Astrocyte of the spinal cord (primary cell): ENCODE measurements at regions not wholly inside any gene's neighbourhood (a gene's known extent, or its start where the extent isn't known, plus 50 kb on each side); places are given as distances from the start of the nearest gene placed in this dataset.

Experiments used
- DNase-seq: peaks from one replicate; pipeline ENCODE4 v3.0.0; 2011; ENCODE audit warnings: low read depth, low spot score
- H3K4me3 ChIP-seq: 2 replicates; pipeline ENCODE4 v1.5.1; 2011; ENCODE audit warnings: low read depth, mild to moderate bottlenecking, low read length, moderate library complexity
- in situ Hi-C: cut with HindIII; loops from 2 replicates; pipeline ENCODE4 v1.10.0; 2017; ENCODE audit warnings: low sequenced_read_pairs
- TF ChIP-seq, protein P1 (sequence below): IDR thresholded peaks from 2 replicates; pipeline ENCODE4 v1.5.1; 2012; ENCODE audit warnings: low read depth, mild to moderate bottlenecking, low read length, inconsistent platforms

DNA sequence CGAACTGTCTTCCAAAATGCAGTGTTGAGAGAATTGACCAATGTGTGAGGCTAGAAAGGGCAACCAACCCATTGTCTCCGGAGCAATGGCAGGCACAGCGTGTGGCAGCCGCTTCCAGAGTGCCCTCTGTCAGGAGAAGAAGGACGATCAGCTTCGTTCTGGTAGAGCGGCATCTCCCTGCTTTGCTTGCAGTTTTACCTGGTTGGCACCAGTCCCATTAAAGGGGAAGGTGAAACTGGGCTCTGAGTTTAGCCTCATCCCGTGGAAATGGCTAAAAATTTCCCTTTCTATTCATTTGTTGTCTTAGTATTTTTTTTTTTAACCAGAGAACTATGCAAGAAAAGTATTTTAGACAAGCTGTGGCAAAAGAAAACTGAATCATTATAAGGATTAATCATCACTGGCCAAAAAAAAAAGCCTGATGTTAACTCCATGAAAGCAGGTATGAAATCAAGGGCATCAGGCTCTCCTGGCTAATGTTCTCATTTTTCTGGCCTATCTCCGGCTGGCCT is 81.5 kb upstream of the SLC7A1 start:
- no peak overlapping the region for H3K4me3 ChIP-seq
- peak; percentile 2 for DNase-seq
- TF ChIP-seq, protein P1, sequence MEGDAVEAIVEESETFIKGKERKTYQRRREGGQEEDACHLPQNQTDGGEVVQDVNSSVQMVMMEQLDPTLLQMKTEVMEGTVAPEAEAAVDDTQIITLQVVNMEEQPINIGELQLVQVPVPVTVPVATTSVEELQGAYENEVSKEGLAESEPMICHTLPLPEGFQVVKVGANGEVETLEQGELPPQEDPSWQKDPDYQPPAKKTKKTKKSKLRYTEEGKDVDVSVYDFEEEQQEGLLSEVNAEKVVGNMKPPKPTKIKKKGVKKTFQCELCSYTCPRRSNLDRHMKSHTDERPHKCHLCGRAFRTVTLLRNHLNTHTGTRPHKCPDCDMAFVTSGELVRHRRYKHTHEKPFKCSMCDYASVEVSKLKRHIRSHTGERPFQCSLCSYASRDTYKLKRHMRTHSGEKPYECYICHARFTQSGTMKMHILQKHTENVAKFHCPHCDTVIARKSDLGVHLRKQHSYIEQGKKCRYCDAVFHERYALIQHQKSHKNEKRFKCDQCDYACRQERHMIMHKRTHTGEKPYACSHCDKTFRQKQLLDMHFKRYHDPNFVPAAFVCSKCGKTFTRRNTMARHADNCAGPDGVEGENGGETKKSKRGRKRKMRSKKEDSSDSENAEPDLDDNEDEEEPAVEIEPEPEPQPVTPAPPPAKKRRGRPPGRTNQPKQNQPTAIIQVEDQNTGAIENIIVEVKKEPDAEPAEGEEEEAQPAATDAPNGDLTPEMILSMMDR, result no peak
- in situ Hi-C loops, result no loop called here

GRCh38 chr13:29676535-29676934 is 81.0 kb upstream of the SLC7A1 start:
- no peak overlapping the region for H3K4me3 ChIP-seq
- in situ Hi-C loops, result no loop called here
- peak; percentile 9 for DNase-seq
- TF ChIP-seq, protein P1, result no peak

DNA sequence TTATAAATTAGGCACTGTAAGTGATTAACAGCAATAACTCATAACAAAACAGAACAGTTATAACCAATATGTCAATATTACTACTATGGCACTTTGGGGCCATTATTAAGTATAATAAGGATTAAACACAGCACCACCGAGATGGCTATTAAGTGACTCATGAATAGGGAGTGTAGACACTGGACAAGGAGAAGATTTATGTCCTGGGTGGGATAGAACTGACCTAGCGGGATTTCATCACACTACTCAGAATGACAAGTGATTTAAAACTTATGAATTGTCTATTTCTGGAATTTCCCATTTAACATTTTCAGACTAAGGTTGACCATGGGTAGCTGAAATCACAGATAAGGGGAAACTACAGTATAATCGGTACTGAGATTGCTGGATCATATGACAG is 79.0 kb upstream of the SLC7A1 start:
- TF ChIP-seq, protein P1, result no peak
- peak; percentile 10 for DNase-seq
- no peak overlapping the region for H3K4me3 ChIP-seq
- in situ Hi-C loops, result no loop called here

- TF ChIP-seq, protein P1, result no peak
- in situ Hi-C loops, result no loop called here
- H3K4me3 ChIP-seq, result no peak overlapping the region
- DNase-seq, result no peak
These were observed 69.1 kb upstream of the SLC7A1 start for GRCh38 chr13:29664591-29664990.

DNA sequence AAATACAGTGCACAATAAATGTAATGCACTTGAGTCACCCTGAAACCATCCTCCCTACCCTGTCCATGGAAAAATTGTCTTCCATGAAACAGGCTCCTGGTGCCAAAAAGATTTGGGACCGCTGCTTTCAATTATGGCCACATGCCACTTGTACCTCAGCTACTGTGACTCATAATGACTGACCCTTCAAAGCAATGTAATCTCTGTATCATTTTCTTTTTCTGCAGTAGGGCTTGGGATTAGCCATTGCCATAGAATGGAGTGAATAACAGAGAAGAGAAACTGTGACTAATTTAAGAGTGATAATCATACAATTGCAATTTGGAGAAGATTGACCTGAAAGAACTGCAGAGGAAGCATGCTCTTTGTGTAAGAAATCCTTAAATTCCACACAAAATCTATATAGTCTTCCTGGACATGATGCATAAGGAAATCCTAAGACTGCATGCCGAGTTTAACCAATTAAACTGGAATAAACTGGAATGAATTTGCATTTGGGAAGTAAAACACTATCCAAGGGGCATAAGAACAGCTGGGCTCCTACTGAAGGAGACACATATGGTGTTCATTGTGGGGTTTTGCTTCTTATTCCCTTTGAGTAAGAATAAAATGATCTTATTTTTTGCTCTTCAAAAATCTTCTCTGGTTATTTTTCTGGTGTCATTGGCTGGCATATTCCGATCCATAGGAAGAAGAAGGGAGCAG is 59.5 kb upstream of the SLC7A1 start:
- DNase-seq, result peak; percentile 60
- no peak overlapping the region for H3K4me3 ChIP-seq
- TF ChIP-seq, protein P1, result no peak
- in situ Hi-C loops, result no loop called here

DNA sequence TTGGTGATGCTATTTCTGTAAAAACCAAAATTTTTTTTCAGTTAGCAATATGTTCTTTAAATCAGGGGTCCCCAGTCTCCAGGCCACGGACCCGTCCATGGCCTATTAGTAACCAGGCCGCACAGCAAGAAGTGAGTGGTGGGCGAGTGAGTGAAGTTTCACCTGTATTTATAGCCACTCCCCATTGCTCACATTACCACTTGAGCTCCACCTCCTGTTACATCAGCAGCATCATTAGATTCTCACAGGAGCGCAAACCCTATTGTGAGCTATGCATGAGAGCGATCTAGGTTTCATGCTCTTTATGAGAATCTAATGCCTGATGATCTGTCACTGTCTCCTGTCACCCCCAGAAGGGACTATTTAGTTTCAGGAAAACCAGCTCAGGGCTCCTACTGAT is 58.9 kb upstream of the SLC7A1 start:
- no peak overlapping the region for H3K4me3 ChIP-seq
- DNase-seq, result no peak
- TF ChIP-seq, protein P1, result no peak
- in situ Hi-C loops, result no loop called here
